C4-2B (cell line): ENCODE measurements at regions not wholly inside any gene's neighbourhood (a gene's known extent, or its start where the extent isn't known, plus 50 kb on each side); places are given as distances from the start of the nearest gene placed in this dataset.
"Not testable (repeated sequence)": the region's sequence is repeated elsewhere in the genome, so short reads cannot be mapped to it uniquely, and the experiment has no call there.

Experiments used
- H3K27ac ChIP-seq: fragments of 450-650 bp; 2 replicates; pipeline ENCODE4 v1.5.1; 2017
- CTCF ChIP-seq: fragments of 450-650 bp; conservative IDR thresholded peaks from 2 replicates; pipeline ENCODE4 v1.5.1; 2017; ENCODE audit warnings: mild to moderate bottlenecking
- ZFX ChIP-seq: fragments of 450-650 bp; IDR thresholded peaks from 2 replicates; pipeline ENCODE4 v1.6.1; 2017

DNA sequence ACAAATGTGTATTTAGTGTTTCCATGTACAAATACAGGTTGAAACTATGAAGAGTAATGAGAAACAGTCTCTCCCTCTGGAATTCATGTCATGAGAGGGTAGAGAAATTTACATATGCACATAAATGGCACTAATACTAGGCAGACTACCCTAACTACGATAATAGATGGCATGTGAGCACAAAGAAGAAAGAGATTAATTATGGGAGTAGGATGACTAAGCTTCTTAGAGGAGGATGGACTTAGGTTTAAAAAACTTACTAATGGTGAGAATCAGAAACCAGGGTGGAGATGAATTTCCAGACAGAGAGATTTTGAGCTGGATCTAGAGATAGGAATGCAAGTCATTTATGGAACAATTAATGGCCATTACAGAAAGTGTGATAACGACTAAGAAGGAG, 225.3 kb upstream of the HTR1E start:
- no peak for TF ChIP-seq CTCF
- no peak for TF ChIP-seq ZFX

GRCh38 chr6:86707545-86708120, 229.7 kb upstream of the HTR1E start:
- TF ChIP-seq CTCF (no peak), ZFX (no peak)
- H3K27ac ChIP-seq = no peak overlapping the region

More for the DNA sequence above, 225.3 kb upstream of the HTR1E start:
- no peak overlapping the region for H3K27ac ChIP-seq

GRCh38 chr6:86706449-86706848, 230.9 kb upstream of the HTR1E start:
- no peak overlapping the region for H3K27ac ChIP-seq
- TF ChIP-seq ZFX (no peak), CTCF (peak; percentile 19; the same call in 1 of the 2 replicates)

GRCh38 chr6:86701228-86701627, 236.1 kb upstream of the HTR1E start:
- not testable (repeated sequence) for H3K27ac ChIP-seq

GRCh38 chr6:86686496-86686895, 250.8 kb upstream of the HTR1E start:
- H3K27ac ChIP-seq = no peak overlapping the region
- no peak for TF ChIP-seq CTCF
- TF ChIP-seq ZFX = no peak

DNA sequence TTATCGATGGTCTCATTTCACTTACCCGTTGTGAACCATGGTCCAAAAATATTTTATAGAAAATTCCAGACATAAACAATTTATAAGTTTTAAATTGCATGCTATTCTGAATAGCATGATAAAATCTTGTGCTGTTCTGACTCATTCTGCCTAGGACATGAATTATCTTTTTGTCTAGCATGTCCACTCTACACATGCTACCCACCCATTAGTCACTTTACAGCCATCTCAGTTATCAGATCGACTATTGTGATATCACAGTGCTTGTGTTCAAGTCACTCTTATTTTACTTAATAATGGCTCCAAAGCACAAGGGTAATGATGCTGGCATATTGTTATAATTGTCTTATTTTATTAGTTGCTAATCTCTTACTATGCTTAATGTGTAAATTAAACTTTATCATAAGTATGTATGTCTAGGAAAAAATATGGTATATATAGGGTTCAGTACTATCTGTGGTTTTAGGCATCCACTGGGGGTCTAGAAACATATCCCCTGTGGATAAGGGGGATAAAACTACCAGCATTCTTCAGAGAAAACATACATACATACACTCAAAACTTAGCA, 252.0 kb upstream of the HTR1E start:
- no peak overlapping the region for H3K27ac ChIP-seq
- no peak for TF ChIP-seq ZFX
- TF ChIP-seq CTCF = no peak

DNA sequence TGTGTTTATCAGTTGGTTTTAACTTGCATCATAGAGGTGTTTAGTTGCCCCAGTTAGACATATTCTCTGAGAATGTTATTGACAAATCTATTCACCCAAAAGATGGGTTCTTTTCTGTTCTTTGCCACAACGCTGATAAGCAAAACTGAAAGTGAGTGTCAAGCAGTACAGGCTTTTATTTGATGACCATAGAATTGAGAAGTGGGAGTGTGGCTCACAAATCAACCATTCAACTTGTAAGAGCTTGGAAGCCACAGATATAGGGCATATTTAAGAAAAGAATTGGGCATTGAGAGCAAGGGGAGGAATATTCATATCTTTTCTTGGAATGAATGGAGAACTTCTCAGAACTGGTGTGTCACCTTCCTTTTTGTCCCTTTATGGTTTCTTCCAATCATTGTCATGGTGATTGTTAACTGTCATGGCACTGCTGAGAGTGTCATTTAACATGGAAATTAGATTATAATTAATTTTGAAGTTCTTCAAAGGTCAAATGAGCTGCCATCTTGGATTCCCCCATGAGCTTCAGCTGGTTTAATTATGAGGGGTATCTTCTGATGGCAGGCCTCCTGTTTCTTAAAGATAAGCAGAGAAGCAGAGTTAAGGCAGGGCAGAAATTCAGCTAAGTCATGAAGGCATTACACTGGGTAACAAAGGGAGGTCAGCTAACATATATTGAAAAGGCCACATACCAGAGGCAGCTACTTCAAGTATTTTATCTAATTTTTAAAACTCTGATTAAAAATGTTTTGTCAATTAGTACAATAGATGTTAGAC, 254.0 kb upstream of the HTR1E start:
- TF ChIP-seq ZFX (no peak), CTCF (no peak)
- no peak overlapping the region for H3K27ac ChIP-seq
